ENCODE measurements at regions not wholly inside any gene's neighbourhood (a gene's known extent, or its start where the extent isn't known, plus 50 kb on each side); places are given as distances from the start of the nearest gene placed in this dataset. TPM values are rescaled to one million over a fixed set of nuclear protein-coding genes. Genes with fewer than 3 reads are reported as not detected.

DNA sequence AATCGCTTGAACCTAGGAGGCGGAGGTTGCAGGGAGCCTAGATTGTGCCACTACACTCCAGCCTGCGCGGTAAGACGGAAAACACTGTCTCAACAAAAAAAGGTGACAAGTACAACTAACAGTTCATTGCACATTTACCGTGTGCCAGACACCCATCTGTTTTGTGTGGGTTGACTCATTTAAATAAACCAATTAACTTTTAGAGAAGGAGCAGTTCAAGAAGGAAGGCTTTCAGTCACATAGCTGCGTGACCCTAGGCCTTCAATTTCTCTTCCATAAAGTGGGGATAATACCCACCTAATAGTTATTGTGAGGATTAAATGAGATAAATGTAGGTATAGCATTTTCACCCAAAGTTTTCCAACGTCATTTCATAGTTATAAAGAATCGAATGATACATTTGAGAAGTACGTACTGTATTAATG is 52.3 kb upstream of the KDM7A start (continued):
- TF ChIP-seq PRDM15 (CRISPR knock-in tag; IDR thresholded peaks at IDR 0.05) (no peak), NRF1 (conservative IDR thresholded peaks at IDR 0.05; ENCODE audit: low read depth, low read length) (no peak), BMI1 (IDR thresholded peaks at IDR 0.05; ENCODE audit: borderline replicate concordance) (no peak), BCL11A (IDR thresholded peaks at IDR 0.05; ENCODE audit: low read depth, low read length) (no peak), ETV6 (conservative IDR thresholded peaks at IDR 0.05 in 1 of 2, IDR thresholded peaks at IDR 0.05 in 1 of 2; ENCODE audit: borderline replicate concordance in 1 of 2, low read depth in 1 of 2) (no peak), ZNF274 (IDR thresholded peaks at IDR 0.05; ENCODE audit: insufficient read depth, insufficient read length) (no peak), PML (IDR thresholded peaks at IDR 0.05; ENCODE audit: low read length) (no peak)

Small RNA genes in the stretch of these regions (small RNA-seq; reads per million reads assigned to genes)
- gene RNU1-58P, result not detected

All from GM12878 (cell line).